ENCODE measurements at regions not wholly inside any gene's neighbourhood (a gene's known extent, or its start where the extent isn't known, plus 50 kb on each side); places are given as distances from the start of the nearest gene placed in this dataset.
A peak's percentile ranks its signal among the peaks of the same experiment; 100 is the strongest.

- no peak overlapping the region for H3K4me3 ChIP-seq (ENCODE audit: low read length)
- TF ChIP-seq CTCF (IDR thresholded peaks at IDR 0.05; ENCODE audit: insufficient read depth, low read depth, low read length, missing control alignments): no peak
- DNase-seq (ENCODE audit: low read depth): no peak
Observed at GRCh38 chr7:18425838-18426445, 69.6 kb upstream of the HDAC9 start.

DNA sequence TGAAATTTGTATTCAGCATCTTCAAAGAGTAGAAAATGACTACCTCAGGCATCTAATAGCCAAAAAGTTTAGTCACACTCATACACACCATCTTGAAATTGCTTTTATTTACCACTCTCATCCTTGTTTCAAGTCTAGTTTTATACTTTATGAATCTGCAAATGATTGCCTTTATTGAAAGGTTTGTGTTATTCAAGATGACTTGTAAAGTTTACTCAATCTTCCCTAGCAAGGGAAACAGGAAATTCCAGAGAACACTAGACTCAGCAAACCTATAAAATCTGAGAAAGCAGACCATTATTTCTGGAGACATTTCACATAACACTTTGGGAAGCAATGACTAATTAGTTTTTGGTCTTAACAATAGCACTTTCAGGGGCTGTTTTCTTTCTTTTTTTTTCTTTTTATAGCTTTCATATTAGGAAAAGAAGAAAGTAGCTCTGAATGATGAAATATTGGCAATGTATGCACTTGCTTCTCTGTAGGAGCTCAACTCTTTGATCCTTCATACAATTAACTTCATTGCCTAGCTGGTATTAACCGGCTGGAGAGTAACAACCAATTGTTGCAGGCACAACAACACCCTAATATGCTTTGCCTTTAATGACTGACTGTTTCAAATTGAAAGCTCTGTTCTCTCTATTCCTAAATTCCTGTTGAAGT is 68.9 kb upstream of the HDAC9 start:
- DNase-seq (ENCODE audit: low read depth): peak; percentile 37
- H3K4me3 ChIP-seq (ENCODE audit: low read length): no peak overlapping the region
- no peak for TF ChIP-seq CTCF (IDR thresholded peaks at IDR 0.05; ENCODE audit: insufficient read depth, low read depth, low read length, missing control alignments)

- H3K4me3 ChIP-seq (ENCODE audit: low read length): no peak overlapping the region
- DNase-seq (ENCODE audit: low read depth): peak; percentile 13
- TF ChIP-seq CTCF (IDR thresholded peaks at IDR 0.05; ENCODE audit: insufficient read depth, low read depth, low read length, missing control alignments): no peak
Observed at GRCh38 chr7:18429547-18429946, 66.0 kb upstream of the HDAC9 start.

DNA sequence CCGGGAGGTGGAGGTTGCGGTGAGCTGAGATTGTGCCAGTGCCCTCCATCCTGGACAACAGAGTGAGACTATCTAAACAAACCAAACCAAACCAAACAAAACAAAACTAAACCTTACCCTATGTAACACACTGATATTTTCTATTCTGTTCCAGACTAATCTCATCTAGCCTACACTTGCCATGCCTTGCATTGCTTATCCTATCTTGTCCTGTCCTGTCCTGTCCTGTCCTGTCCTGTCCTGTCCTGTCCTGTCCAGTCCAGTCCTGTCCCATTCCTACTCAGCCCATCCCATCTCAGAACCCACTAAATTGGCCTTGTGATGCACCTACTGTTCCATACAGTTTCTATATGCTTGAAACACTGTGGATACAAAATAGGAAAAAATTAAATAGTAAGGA is 64.7 kb upstream of the HDAC9 start:
- DNase-seq (ENCODE audit: low read depth): peak; percentile 70
- H3K4me3 ChIP-seq (ENCODE audit: low read length): no peak overlapping the region
- no peak for TF ChIP-seq CTCF (IDR thresholded peaks at IDR 0.05; ENCODE audit: insufficient read depth, low read depth, low read length, missing control alignments)

GRCh38 chr7:18434171-18434570 is 61.4 kb upstream of the HDAC9 start:
- DNase-seq (ENCODE audit: low read depth): no peak
- H3K4me3 ChIP-seq (ENCODE audit: low read length): no peak overlapping the region
- no peak for TF ChIP-seq CTCF (IDR thresholded peaks at IDR 0.05; ENCODE audit: insufficient read depth, low read depth, low read length, missing control alignments)

DNA sequence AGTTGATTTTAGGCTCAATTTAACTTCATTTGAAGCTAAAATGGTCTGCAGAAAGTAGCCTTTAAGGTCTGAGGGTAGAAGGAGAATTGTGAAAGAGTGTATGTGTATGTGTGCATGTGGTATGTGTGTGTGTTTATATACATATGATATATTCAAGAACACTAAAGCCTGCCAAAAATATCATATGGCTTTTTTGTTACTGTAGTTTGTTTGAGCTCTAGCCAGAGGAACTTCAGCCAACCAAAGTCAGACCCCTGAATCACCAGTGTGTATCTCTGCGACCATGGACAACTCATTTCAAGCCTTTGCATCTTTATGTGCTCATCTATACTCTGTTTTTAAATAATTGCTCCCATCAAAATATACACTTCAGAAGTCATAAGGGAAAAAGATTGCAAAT is 58.4 kb upstream of the HDAC9 start:
- H3K4me3 ChIP-seq (ENCODE audit: low read length): no peak overlapping the region
- no peak for TF ChIP-seq CTCF (IDR thresholded peaks at IDR 0.05; ENCODE audit: insufficient read depth, low read depth, low read length, missing control alignments)

DNA sequence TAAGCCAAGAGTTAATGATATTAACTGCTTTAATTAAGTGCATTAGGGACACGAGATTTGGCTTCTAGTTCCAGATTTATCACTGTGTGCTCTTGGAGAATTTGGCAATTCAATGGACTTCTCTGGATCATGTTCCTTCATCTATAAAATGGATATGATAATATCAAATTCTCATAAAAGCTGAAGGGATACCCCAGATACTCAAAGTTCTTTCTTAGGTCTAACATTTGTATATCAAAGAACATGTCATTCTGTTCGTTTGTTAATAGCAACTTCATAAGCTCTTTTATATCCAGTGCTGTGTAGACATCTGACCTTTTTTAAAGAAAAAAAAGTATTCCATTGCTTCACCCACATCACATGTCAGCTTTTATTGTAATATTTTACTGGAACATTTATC is 54.6 kb upstream of the HDAC9 start:
- no peak for TF ChIP-seq CTCF (IDR thresholded peaks at IDR 0.05; ENCODE audit: insufficient read depth, low read depth, low read length, missing control alignments)
- no peak overlapping the region for H3K4me3 ChIP-seq (ENCODE audit: low read length)
- no peak for DNase-seq (ENCODE audit: low read depth)

More for the DNA sequence above, 58.4 kb upstream of the HDAC9 start:
- DNase-seq (ENCODE audit: low read depth): no peak

Measured in epithelial cell of esophagus (primary cell).